Eye (tissue), 1 donor: ENCODE measurements at regions not wholly inside any gene's neighbourhood (a gene's known extent, or its start where the extent isn't known, plus 50 kb on each side); places are given as distances from the start of the nearest gene placed in this dataset.

Source experiments
- DNase-seq: peaks from one replicate; pipeline ENCODE4 v3.0.0-alpha.2; 2015

DNA sequence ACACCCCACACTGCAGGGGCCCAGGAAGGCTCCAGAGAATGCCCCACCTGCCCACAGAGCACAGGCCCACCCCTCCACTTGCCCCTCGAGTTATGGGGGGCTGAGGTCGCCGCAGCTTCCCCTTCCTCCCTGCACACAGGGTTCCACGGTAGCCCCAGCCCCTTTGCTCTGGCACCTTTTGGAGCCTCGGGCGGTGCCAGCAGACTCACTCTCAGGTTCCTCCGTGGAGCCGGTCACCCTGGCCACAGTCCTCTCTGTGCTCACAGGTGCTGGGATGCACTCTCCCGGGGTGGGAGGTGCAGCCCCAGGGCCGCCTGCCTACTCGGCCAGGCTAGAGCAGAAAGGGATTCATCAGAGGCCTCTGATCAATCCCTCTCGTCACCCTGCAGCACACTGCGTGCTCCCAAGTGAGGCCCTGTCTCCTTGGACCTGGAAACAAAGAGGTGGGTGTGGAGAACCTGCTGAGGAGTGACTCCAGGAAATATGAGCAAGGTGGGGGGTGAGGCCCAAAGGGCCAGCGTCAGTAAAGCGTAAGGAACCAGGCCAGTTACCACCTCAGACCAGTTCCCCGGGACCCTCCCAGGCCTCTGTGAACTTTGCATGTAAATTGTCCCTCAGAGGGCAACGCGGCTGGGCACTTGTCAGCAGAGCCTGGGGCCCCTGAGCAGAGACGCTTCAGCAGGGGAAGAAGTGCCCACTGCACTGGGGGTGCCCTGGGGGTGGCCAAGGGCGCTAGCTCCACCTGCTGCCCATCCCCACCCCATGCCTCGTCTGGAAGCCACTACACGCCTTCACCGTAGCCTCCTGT is 167.8 kb downstream of the OLFM1 start:
- no peak for DNase-seq

GRCh38 chr9:135255841-135256580 is 168.5 kb downstream of the OLFM1 start:
- no peak for DNase-seq

DNA sequence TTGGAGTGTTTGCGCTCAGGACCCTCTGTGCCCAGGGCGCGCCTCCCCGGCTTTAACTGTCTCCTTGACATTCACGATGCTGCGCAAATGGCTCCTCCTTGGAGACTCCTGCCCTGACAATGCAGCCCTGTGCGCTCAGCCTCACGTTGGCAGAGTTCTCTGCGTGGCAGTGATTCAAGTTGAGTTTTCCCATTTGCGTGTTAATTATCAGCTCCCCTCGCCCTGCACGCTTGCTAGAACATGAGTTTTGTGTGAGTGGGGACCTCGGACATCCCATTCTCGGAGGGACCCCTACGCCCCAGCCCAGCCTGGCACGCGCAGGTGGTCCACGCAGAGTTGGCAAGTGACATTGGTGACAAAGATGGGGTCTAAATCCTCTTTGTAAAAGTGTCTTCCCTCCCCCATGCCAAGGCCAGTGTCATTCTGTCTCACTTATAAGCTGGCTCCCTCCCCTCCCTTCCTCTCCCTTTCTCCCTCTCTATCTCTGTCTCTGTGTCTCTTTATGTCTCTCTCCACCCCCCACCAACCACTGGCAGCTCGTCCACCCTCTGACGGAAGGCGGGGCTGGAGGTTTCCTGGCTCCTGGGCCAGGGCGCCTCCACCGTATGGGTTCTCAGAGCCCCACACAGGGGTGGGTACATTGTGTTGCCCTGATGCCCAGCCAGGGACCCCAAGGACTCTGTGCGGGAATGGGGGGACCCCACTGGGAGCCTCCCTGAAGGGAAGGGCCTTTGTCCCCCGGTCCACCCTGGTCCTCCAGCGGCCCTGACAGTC is 169.3 kb downstream of the OLFM1 start:
- no peak for DNase-seq

DNA sequence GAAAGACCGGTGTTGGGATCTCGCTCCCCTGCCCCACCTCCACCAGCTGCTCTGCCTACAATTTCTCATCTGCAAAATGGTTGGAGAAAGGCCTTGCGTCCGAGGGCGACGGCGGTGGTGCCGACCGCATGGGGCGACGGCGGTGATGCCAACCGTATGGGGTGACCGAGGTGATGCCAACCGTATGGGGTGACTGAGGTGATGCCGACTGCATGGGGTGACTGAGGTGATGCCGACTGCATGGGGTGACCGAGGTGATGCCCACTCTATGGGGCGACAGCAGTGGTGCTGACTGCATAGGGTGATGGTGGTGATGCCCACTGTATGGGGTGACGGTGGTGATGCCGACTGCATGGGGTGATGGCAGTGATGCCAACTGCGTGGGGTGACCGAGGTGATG is 171.0 kb downstream of the OLFM1 start:
- DNase-seq = no peak

GRCh38 chr9:135259273-135259672 is 171.8 kb downstream of the OLFM1 start:
- DNase-seq = no peak

- DNase-seq = no peak
These were observed 173.0 kb downstream of the OLFM1 start for GRCh38 chr9:135260221-135261180.

DNA sequence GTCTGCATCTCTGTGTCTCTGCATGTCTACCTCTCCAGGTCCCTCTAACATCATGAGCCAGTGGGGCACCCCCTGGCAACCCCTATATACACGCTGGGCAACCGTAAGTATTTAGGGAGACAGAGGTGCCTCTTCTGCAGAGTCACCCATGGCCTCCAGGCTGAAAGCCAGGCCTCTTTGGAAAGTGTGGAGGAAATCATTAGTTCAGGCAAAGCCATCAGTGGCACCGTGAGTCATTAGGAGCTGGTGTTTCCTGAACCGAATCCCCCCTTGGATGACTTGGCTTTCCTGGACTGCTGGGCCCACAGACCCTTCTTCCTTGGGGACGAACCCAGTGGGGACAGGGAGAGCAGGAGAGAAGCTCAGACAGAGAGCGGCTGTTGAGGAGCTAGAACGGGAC is 174.8 kb downstream of the OLFM1 start:
- no peak for DNase-seq

DNA sequence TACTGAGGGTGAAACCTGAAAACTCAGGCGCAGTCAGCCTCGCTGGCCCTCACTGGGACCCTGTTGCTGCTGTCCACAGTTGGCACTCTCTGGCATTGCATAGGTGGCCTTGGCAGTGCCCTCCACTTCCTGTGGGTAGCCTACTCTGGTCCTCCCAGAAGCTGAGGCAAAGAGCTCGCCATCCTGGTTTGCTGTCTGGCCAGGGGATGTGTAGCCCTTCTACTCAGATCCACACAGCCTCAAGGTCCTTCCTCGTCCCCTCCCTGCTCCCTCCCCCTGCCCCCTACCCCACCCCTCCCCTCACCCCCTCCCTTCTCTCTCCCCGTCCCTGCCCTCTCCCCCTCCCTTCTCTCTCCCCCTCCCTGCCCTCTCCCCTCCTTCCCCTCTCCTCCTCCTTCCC is 176.0 kb downstream of the OLFM1 start:
- DNase-seq = peak; percentile 29

DNA sequence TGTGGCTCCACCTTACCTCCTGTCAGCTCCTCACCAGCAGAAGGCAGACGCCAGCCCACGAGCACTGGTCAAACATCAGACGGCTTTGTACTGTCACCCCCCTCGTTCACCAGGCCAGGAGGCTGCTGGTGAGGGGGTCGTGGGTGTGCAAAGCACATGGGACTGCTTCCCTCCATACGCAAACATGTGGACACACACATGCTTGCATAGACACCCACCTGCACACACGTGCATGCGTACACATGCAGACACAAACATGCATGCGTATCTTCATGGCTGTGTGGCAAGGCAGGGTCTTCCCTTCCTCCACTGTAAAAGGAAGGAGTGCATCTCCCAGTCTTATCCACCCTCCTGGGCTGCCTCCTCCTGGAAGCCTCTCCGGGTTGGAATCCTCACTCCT is 178.5 kb downstream of the OLFM1 start:
- no peak for DNase-seq

DNA sequence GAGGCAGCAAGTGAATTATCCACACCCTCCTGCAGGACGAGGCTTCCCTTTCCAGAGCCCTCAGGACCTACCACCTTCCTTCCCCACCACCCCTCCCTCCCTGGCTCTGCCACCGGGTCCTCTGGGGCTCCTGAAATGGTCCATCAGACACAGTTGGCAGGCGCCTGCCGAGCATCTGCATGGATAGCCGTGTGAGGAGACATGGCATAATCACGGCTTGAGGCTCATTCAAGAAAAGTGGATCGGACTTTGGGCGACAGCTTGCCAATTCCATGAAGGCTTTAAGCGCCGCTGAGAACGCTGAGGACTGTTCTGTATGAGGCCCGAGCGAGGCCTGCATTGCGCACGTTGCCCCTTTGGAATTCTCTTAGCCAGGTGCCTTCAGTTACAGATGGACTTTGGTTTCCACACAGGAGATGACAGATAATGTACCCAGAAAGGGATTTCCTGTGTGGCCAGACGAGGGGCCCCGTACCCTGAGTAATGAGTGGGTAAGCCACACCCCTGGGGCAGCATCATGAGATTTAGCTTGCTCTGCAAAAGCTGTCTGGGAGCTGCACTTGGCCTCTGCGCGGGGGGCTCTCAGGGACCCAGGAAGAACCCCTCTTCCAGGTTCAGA is 179.8 kb downstream of the OLFM1 start:
- peak; percentile 55 for DNase-seq

DNA sequence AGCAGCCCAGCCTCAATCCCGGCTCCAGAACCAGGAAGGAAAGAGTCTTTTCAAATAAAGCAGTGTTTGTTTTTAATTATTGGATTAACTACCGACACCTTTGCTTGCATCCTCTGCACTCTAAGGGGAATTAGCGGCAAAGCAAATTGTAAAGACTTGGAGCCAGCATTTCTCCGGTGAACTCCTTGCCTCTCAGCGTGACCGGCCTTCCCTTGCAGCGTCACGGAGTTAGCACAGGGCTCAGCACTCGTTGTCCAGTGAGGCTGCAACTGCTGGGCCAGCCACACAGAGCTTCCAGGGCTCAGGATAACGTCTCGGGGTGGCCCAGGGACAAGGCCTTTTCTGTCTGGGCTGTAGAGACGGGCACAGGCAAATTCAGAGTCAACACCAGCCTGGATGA is 180.6 kb downstream of the OLFM1 start:
- peak; percentile 38 for DNase-seq

- no peak for DNase-seq
These were observed 181.5 kb downstream of the OLFM1 start for GRCh38 chr9:135268981-135269380.

GRCh38 chr9:135269912-135270830 is 182.7 kb downstream of the OLFM1 start:
- peak; percentile 39 for DNase-seq

DNA sequence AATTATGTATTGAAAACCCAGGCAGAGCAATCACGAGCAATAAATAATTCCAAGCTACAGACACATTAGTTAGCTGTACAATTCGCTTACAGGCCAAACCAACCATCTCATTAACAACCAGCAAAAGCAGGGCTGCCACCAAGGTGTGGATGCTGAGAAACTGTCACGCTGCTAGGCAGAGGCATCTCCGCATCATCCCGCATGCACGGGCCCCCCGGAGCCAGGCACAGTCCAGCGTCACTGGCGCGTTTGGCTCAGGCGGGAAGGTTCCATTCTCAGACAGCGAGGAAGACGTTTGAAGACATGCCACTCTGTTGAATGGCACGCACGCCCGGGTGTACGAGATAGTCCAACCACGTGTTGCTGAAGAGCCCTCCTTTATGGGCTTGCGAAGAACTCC is 184.0 kb downstream of the OLFM1 start:
- DNase-seq = no peak

DNA sequence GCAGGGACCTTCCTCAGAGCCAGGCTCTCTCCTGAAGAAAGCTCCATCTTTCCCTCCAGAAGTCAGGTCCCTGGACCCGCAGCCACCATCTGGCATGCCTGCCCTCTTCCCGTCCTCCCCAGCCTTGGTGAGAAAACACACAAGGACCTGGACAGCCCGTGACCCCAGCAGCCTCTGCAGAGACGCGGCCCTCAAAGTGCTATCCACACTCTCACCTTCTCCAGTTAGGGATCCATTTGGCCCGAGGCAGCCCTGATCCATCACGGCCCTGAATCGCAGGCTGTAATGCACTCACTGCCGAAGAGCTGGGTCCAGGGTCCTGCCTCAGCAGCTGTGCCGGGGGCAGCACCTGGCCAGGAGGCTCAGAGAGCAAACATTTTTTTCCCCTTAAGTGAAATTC is 185.1 kb downstream of the OLFM1 start:
- no peak for DNase-seq

GRCh38 chr9:135273008-135273407 is 185.5 kb downstream of the OLFM1 start:
- peak; percentile 79 for DNase-seq

- DNase-seq = no peak
These were observed 187.7 kb downstream of the OLFM1 start for GRCh38 chr9:135275163-135275562.

- no peak for DNase-seq
These were observed 188.3 kb downstream of the OLFM1 start for GRCh38 chr9:135275571-135276289.

GRCh38 chr9:135277219-135278201 is 190.0 kb downstream of the OLFM1 start:
- no peak for DNase-seq
